Mesenchymal stem cell (in vitro differentiated cells and primary cell): ENCODE measurements at regions not wholly inside any gene's neighbourhood (a gene's known extent, or its start where the extent isn't known, plus 50 kb on each side); places are given as distances from the start of the nearest gene placed in this dataset.
"Not testable (repeated sequence)": the region's sequence is repeated elsewhere in the genome, so short reads cannot be mapped to it uniquely, and the experiment has no call there.

Experiments used
- DNase-seq: peaks from one replicate; pipeline ENCODE4 v3.0.0-alpha.2; 2013
- H2AFZ ChIP-seq: one replicate; pipeline ENCODE4 v1.6.1; 2013; ENCODE audit warnings: low read depth, mild to moderate bottlenecking, control low read depth, inconsistent platforms, low read length, moderate library complexity
- H2AK5ac ChIP-seq: 2 replicates; pipeline ENCODE4 v1.6.1; 2013; ENCODE audit warnings: low read length, moderate library complexity, mild to moderate bottlenecking, inconsistent platforms; ENCODE audit not compliant: severe bottlenecking
- H2BK120ac ChIP-seq: one replicate; pipeline ENCODE4 v1.6.1; 2013; ENCODE audit warnings: low read depth, mild to moderate bottlenecking, inconsistent platforms, low read length, moderate library complexity
- H2BK12ac ChIP-seq, 2 experiments: one replicate each; pipeline ENCODE4 v1.6.1; 2013; ENCODE audit warnings: inconsistent platforms in 2 of 2, low read length in 2 of 2, mild to moderate bottlenecking in 2 of 2, moderate library complexity in 2 of 2, control low read depth in 1 of 2
- H2BK15ac ChIP-seq: one replicate; pipeline ENCODE4 v1.6.1; 2013; ENCODE audit warnings: mild to moderate bottlenecking, low read depth, inconsistent platforms; ENCODE audit not compliant: poor library complexity, severe bottlenecking
- H2BK5ac ChIP-seq: 2 replicates; pipeline ENCODE4 v1.6.1; 2013; ENCODE audit warnings: low read depth, mild to moderate bottlenecking, low read length, control low read depth, inconsistent platforms; ENCODE audit not compliant: poor library complexity, severe bottlenecking
- H3K14ac ChIP-seq, 2 experiments: one replicate each; pipeline ENCODE4 v1.6.1; 2013; ENCODE audit warnings: inconsistent platforms in 2 of 2, low read length in 2 of 2, control low read depth in 1 of 2, mild to moderate bottlenecking in 1 of 2, moderate library complexity in 1 of 2
- H3K18ac ChIP-seq, 2 experiments: one replicate each; pipeline ENCODE4 v1.6.1; 2013; ENCODE audit warnings: inconsistent platforms in 2 of 2, low read length in 2 of 2, control low read depth in 1 of 2, low read depth in 1 of 2, mild to moderate bottlenecking in 1 of 2
- H3K23ac ChIP-seq, 2 experiments: one replicate each; pipeline ENCODE4 v1.6.1; 2013; ENCODE audit warnings: inconsistent platforms in 2 of 2, low read length in 2 of 2, mild to moderate bottlenecking in 2 of 2, moderate library complexity in 2 of 2, control low read depth in 1 of 2
- H3K27ac ChIP-seq: 2 replicates; pipeline ENCODE4 v1.5.1; 2013; ENCODE audit warnings: mild to moderate bottlenecking, moderate library complexity, low read length, control low read depth, inconsistent platforms; ENCODE audit not compliant: poor library complexity, severe bottlenecking
- H3K27me3 ChIP-seq, 2 experiments: 2 replicates each; pipeline versions ENCODE4 v1.6.1 to v1.7.0; 2013; ENCODE audit warnings: low read length in 2 of 2, mild to moderate bottlenecking in 2 of 2, moderate library complexity in 2 of 2, control low read depth in 1 of 2, inconsistent platforms in 1 of 2; ENCODE audit not compliant: control insufficient read depth in 1 of 2, insufficient read depth in 1 of 2
- H3K36me3 ChIP-seq, 2 experiments: 2 replicates each; pipeline versions ENCODE4 v1.6.1 to v1.7.0; 2013; ENCODE audit warnings: low read length in 2 of 2, control low read depth in 1 of 2, inconsistent platforms in 1 of 2, low read depth in 1 of 2, mild to moderate bottlenecking in 1 of 2; ENCODE audit not compliant: insufficient read depth in 2 of 2, control insufficient read depth in 1 of 2
- H3K4ac ChIP-seq, 2 experiments: one replicate each; pipeline ENCODE4 v1.6.1; 2013; ENCODE audit warnings: inconsistent platforms in 2 of 2, low read length in 2 of 2, mild to moderate bottlenecking in 2 of 2, moderate library complexity in 2 of 2, control low read depth in 1 of 2, low read depth in 1 of 2
- H3K4me1 ChIP-seq: 2 replicates; pipeline ENCODE4 v1.6.1; 2013; ENCODE audit warnings: low read depth, low read length, control low read depth; ENCODE audit not compliant: control insufficient read depth, insufficient read depth
- H3K4me2 ChIP-seq: 2 replicates; pipeline ENCODE4 v1.6.1; 2013; ENCODE audit warnings: low read length, mild to moderate bottlenecking, inconsistent platforms; ENCODE audit not compliant: poor library complexity, severe bottlenecking
- H3K4me3 ChIP-seq, 2 experiments: 2 replicates each; pipeline versions ENCODE4 v1.5.1 to v1.7.0; 2013; ENCODE audit warnings: low read length in 2 of 2, mild to moderate bottlenecking in 2 of 2, control low read depth in 1 of 2, low read depth in 1 of 2; ENCODE audit not compliant: insufficient read depth in 1 of 2
- H3K79me1 ChIP-seq: replicated peaks from 2 replicates; pipeline ENCODE4 v1.6.1; 2013; ENCODE audit warnings: mild to moderate bottlenecking, control low read depth, low read length, inconsistent platforms; ENCODE audit not compliant: poor library complexity, severe bottlenecking
- H3K9ac ChIP-seq: 2 replicates; pipeline ENCODE4 v1.7.0; 2013; ENCODE audit warnings: mild to moderate bottlenecking, low read length, moderate library complexity
- H3K9me3 ChIP-seq: 2 replicates; pipeline ENCODE4 v1.7.0; 2013; ENCODE audit warnings: mild to moderate bottlenecking, low read length; ENCODE audit not compliant: control insufficient read depth
- H4K8ac ChIP-seq: one replicate; pipeline ENCODE4 v1.6.1; 2013; ENCODE audit warnings: inconsistent platforms, mild to moderate bottlenecking, low read length, moderate library complexity
- H4K91ac ChIP-seq: one replicate; pipeline ENCODE4 v1.6.1; 2013; ENCODE audit warnings: mild to moderate bottlenecking, low read length, inconsistent platforms
- WGBS: methylation state at CpG from one replicate; pipeline ENCODE4 v1.1.7; 2013; ENCODE audit warnings: mixed read lengths; 5-methylcytosine and 5-hydroxymethylcytosine counted together

DNA sequence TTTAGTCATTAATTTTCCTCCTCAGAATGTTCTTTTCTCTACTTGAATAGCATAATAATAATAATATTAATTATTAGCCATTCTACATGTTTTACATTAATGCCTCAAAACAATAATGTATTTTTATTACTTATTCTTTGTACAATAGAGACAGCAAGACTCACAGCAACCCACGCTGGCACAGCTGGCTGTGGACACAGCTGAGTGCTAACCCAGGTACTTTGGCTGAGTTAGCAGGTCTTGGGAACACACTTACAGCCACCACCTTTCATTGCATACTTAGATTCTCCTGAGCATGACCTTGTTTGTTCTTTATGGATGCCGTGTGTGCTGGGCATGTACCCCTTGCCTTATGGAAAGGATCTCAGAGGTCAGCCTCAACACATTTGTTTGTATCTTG is 260.2 kb upstream of the ST6GAL2 start:
- Histone ChIP-seq H3K27me3 (no peaks in the 10 kb centered on the region), H3K4me1 (no peaks in the 10 kb centered on the region), H3K79me1 (no peaks in the 10 kb centered on the region), H3K4ac (no peak overlapping the region), H3K9ac (no peak overlapping the region), H3K36me3 (no peaks in the 10 kb centered on the region), H3K27ac (no peak overlapping the region), H3K4me3 (no peak overlapping the region), H2AK5ac (no peak overlapping the region), H3K18ac (no peak overlapping the region), H2BK5ac (no peak overlapping the region), H2BK12ac (no peak overlapping the region), H3K9me3 (no peaks in the 10 kb centered on the region), H4K8ac (no peak overlapping the region), H2AFZ (no peak overlapping the region), H2BK120ac (no peak overlapping the region), H2BK15ac (no peak overlapping the region), H4K91ac (no peak overlapping the region), H3K23ac (no peak overlapping the region), H3K4me2 (no peak overlapping the region), H3K14ac (no peak overlapping the region)
- 83% methylated on average over 2 of the region's 2 CpGs for WGBS
- no peak for DNase-seq

GRCh38 chr2:107146645-107147044 is 260.7 kb upstream of the ST6GAL2 start:
- not testable (repeated sequence) for H4K8ac ChIP-seq, H2AK5ac ChIP-seq, H3K4me3 ChIP-seq, H3K36me3 ChIP-seq, H3K9me3 ChIP-seq, H3K9ac ChIP-seq, H3K27ac ChIP-seq, H2BK12ac ChIP-seq, H3K14ac ChIP-seq, H2BK120ac ChIP-seq, H3K27me3 ChIP-seq, H3K18ac ChIP-seq, H3K23ac ChIP-seq, H3K4ac ChIP-seq, H3K79me1 ChIP-seq, H2BK15ac ChIP-seq, DNase-seq, H4K91ac ChIP-seq, H2AFZ ChIP-seq, H2BK5ac ChIP-seq, H3K4me2 ChIP-seq, H3K4me1 ChIP-seq
- WGBS = 79% methylated on average over 5 of the region's 5 CpGs

DNA sequence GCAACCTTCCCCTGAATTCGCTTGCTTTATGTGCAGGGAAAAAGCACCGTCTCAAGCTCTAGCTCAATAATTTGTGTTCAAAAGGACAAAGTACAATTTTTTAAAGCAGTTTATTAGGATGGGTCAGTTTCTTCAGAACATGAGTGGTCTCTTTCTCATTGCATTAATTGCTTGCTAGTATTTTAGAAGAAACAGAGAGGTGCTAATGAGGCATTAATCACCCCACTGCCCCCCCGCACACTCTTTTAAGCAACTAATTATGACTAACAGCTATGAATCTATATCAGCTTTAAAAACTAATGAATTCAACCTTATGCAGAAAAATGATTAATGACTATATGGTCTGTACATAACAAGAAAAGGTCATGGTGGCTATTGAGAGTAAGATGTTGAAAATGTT is 262.1 kb upstream of the ST6GAL2 start:
- H3K79me1 ChIP-seq = no peaks in the 10 kb centered on the region
- no peak overlapping the region for H2BK12ac ChIP-seq
- WGBS = 97% methylated on average over 2 of the region's 3 CpGs
- no peak overlapping the region for H2BK120ac ChIP-seq
- DNase-seq = no peak
- no peak overlapping the region for H4K91ac ChIP-seq
- no peak overlapping the region for H3K18ac ChIP-seq
- no peak overlapping the region for H3K4me2 ChIP-seq
- no peak overlapping the region for H3K23ac ChIP-seq
- H3K27ac ChIP-seq = no peak overlapping the region
- no peaks in the 10 kb centered on the region for H3K27me3 ChIP-seq
- H2BK5ac ChIP-seq = no peak overlapping the region
- no peaks in the 10 kb centered on the region for H3K9me3 ChIP-seq
- no peak overlapping the region for H2AFZ ChIP-seq
- no peak overlapping the region for H3K14ac ChIP-seq
- no peaks in the 10 kb centered on the region for H3K36me3 ChIP-seq
- no peak overlapping the region for H4K8ac ChIP-seq
- no peak overlapping the region for H3K9ac ChIP-seq
- H2BK15ac ChIP-seq = no peak overlapping the region
- H2AK5ac ChIP-seq = no peak overlapping the region
- no peak overlapping the region for H3K4me3 ChIP-seq
- H3K4ac ChIP-seq = no peak overlapping the region
- no peaks in the 10 kb centered on the region for H3K4me1 ChIP-seq

DNA sequence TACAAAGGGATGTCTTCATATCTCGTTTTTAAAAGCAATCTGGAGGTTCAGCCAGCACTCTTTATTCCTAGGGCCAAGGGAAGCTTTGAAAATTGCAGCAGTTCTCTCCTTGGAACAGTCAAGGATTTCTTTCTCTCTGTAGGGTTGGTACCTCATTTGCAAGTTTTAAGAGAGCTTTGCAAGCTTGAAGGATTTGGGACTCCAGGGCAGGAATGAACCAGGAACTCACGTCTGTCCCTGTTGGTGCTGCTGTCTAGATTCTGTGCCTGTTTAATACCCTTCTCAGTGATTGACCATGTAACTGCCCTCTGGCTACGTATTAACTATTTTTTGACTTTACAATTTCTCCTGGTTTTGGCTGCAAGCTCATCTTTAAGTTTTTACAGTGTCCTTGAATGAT is 262.5 kb upstream of the ST6GAL2 start:
- Histone ChIP-seq H3K9ac (no peak overlapping the region), H2BK15ac (no peak overlapping the region), H4K91ac (no peak overlapping the region), H2BK12ac (no peak overlapping the region), H2BK5ac (no peak overlapping the region), H3K36me3 (no peaks in the 10 kb centered on the region), H3K27me3 (no peaks in the 10 kb centered on the region), H2AK5ac (no peak overlapping the region), H3K4ac (no peak overlapping the region), H3K4me3 (no peak overlapping the region), H4K8ac (no peak overlapping the region), H3K79me1 (no peaks in the 10 kb centered on the region), H2BK120ac (no peak overlapping the region), H3K18ac (no peak overlapping the region), H3K14ac (no peak overlapping the region), H3K4me2 (no peak overlapping the region), H3K4me1 (no peaks in the 10 kb centered on the region), H3K9me3 (no peaks in the 10 kb centered on the region), H3K27ac (no peak overlapping the region), H2AFZ (no peak overlapping the region), H3K23ac (no peak overlapping the region)
- DNase-seq = no peak
- 36% methylated on average over 3 of the region's 3 CpGs for WGBS
